IMR-90 (cell line): ENCODE measurements at regions not wholly inside any gene's neighbourhood (a gene's known extent, or its start where the extent isn't known, plus 50 kb on each side); places are given as distances from the start of the nearest gene placed in this dataset.

Source experiments
- ATAC-seq: fragments of 200-7000 bp; cut with Tn5 transposase; 2 replicates; pipeline ENCODE4 v1.9.1; 2020; ENCODE audit warnings: low read depth, mild to moderate bottlenecking, moderate library complexity
- BruUV-seq: library from RNA; stranded (reverse); fragments of 400-500 nt; replicated peaks from 2 replicates; lab custom pipeline; 2021; lab: Mats Ljungman, UMichigan
- CTCF ChIA-PET: fragments of 300-600 bp; formaldehyde crosslinking; extraction: SDS; loops from one replicate; lab custom pipeline; 2021; ENCODE audit warnings: antibody characterized with exemption; lab: Yijun Ruan, JAX
- POLR2A ChIA-PET: fragments of 300-600 bp; sonication (Branson Sonifier 250); formaldehyde crosslinking; loops from one replicate; lab custom pipeline; 2022; ENCODE audit warnings: antibody characterized with exemption; ENCODE audit not compliant: unreplicated experiment; lab: Charles Lee
- DNase-seq: peaks from one replicate; pipeline ENCODE4 v3.0.0; 2013
- H2AFZ ChIP-seq: replicated peaks from 2 replicates; pipeline ENCODE3; 2013; ENCODE audit warnings: low read length, mild to moderate bottlenecking; ENCODE audit not compliant: poor library complexity
- H2AK5ac ChIP-seq: 2 replicates; pipeline ENCODE4 v1.6.1; 2013; ENCODE audit warnings: low read depth, low read length, inconsistent platforms
- H2AK9ac ChIP-seq: replicated peaks from 2 replicates; pipeline ENCODE3; 2013; ENCODE audit warnings: mild to moderate bottlenecking, low read depth, low read length, moderate library complexity; ENCODE audit not compliant: poor library complexity
- H2BK120ac ChIP-seq: 2 replicates; pipeline ENCODE4 v1.6.1; 2013; ENCODE audit warnings: low read depth, low read length, inconsistent platforms
- H2BK15ac ChIP-seq: 3 replicates; pipeline ENCODE4 v1.6.1; 2013; ENCODE audit warnings: low read depth, low read length, inconsistent platforms
- H2BK20ac ChIP-seq: 2 replicates; pipeline ENCODE4 v1.6.1; 2013; ENCODE audit warnings: low read depth, mild to moderate bottlenecking, inconsistent platforms, low read length, moderate library complexity
- H2BK5ac ChIP-seq: 2 replicates; pipeline ENCODE4 v1.6.1; 2013; ENCODE audit warnings: mild to moderate bottlenecking, low read depth, low read length, inconsistent platforms; ENCODE audit not compliant: poor library complexity, severe bottlenecking
- H3K14ac ChIP-seq: replicated peaks from 2 replicates; pipeline ENCODE4 v1.6.1; 2013; ENCODE audit warnings: low read depth, low read length, inconsistent platforms
- H3K18ac ChIP-seq: 2 replicates; pipeline ENCODE4 v1.6.1; 2013; ENCODE audit warnings: low read depth, low read length, control low read depth
- H3K23ac ChIP-seq: 2 replicates; pipeline ENCODE4 v1.6.1; 2013; ENCODE audit warnings: low read depth, low read length, inconsistent platforms
- H3K27ac ChIP-seq: 2 replicates; pipeline ENCODE4 v1.5.1; 2013; ENCODE audit warnings: mild to moderate bottlenecking, control low read depth, low read length; ENCODE audit not compliant: insufficient read depth
- H3K27me3 ChIP-seq: 2 replicates; pipeline ENCODE4 v1.6.1; 2013; ENCODE audit warnings: low read length; ENCODE audit not compliant: control insufficient read depth, insufficient read depth
- H3K36me3 ChIP-seq: 2 replicates; pipeline ENCODE4 v1.6.1; 2013; ENCODE audit warnings: low read length, mixed read lengths; ENCODE audit not compliant: control insufficient read depth, insufficient read depth
- H3K4ac ChIP-seq: 2 replicates; pipeline ENCODE4 v1.6.1; 2013; ENCODE audit warnings: low read depth, low read length, inconsistent platforms
- H3K4me1 ChIP-seq: 2 replicates; pipeline ENCODE4 v1.6.1; 2013; ENCODE audit warnings: low read length, mixed read lengths; ENCODE audit not compliant: control insufficient read depth, insufficient read depth
- H3K4me2 ChIP-seq: 2 replicates; pipeline ENCODE4 v1.6.1; 2013; ENCODE audit warnings: low read depth, mild to moderate bottlenecking, control low read depth, low read length, moderate library complexity
- H3K4me3 ChIP-seq: 2 replicates; pipeline ENCODE4 v1.5.1; 2013; ENCODE audit warnings: low read depth, mild to moderate bottlenecking, control low read depth, low read length, moderate library complexity; ENCODE audit not compliant: insufficient read depth
- H3K56ac ChIP-seq: 2 replicates; pipeline ENCODE4 v1.6.1; 2013; ENCODE audit warnings: low read length, inconsistent platforms; ENCODE audit not compliant: insufficient read depth; ENCODE audit errors: extremely low read depth
- H3K79me1 ChIP-seq, 2 experiments: 2 replicates each; pipeline ENCODE4 v1.6.1; 2013; ENCODE audit warnings: low read length in 2 of 2, inconsistent platforms in 1 of 2, low read depth in 1 of 2
- H3K9ac ChIP-seq: 2 replicates; pipeline ENCODE4 v1.6.1; 2013; ENCODE audit warnings: low read depth, low read length, control low read depth
- H3K9me1 ChIP-seq: 2 replicates; pipeline ENCODE4 v1.6.1; 2013; ENCODE audit warnings: low read length, inconsistent platforms; ENCODE audit not compliant: insufficient read depth
- H3K9me3 ChIP-seq: 2 replicates; pipeline ENCODE4 v1.6.1; 2013; ENCODE audit warnings: low read length; ENCODE audit not compliant: control insufficient read depth, insufficient read depth
- H4K20me1 ChIP-seq: 2 replicates; pipeline ENCODE4 v1.6.1; 2013; ENCODE audit warnings: low read length, inconsistent platforms; ENCODE audit not compliant: insufficient read depth
- H4K5ac ChIP-seq: 2 replicates; pipeline ENCODE4 v1.6.1; 2013; ENCODE audit warnings: mild to moderate bottlenecking, low read depth, low read length, control low read depth
- H4K8ac ChIP-seq, 2 experiments: 2 replicates each; pipeline ENCODE4 v1.6.1; 2013; ENCODE audit warnings: low read depth in 2 of 2, low read length in 2 of 2, control low read depth in 1 of 2, inconsistent platforms in 1 of 2
- H4K91ac ChIP-seq: 2 replicates; pipeline ENCODE4 v1.6.1; 2013; ENCODE audit warnings: low read depth, low read length, inconsistent platforms; ENCODE audit not compliant: insufficient read depth
- CEBPB ChIP-seq: IDR thresholded peaks from 2 replicates; pipeline ENCODE4 v1.6.1; 2012; ENCODE audit warnings: low read depth, low read length, improper control_type of control experiment
- FOS ChIP-seq: fragments of 150-350 bp; IDR thresholded peaks from 2 replicates; pipeline ENCODE4 v1.6.1; 2016; ENCODE audit warnings: low read depth, low read length
- MAZ ChIP-seq: IDR thresholded peaks from 2 replicates; pipeline ENCODE4 v1.6.1; 2012; ENCODE audit warnings: low read depth, mild to moderate bottlenecking, low read length, improper control_type of control experiment, moderate library complexity, borderline replicate concordance
- MXI1 ChIP-seq: IDR thresholded peaks from 2 replicates; pipeline ENCODE4 v1.6.1; 2012; ENCODE audit warnings: low read depth, mild to moderate bottlenecking, low read length, moderate library complexity, borderline replicate concordance
- POLR2A ChIP-seq: IDR thresholded peaks from 2 replicates; pipeline ENCODE4 v1.6.1; 2012; ENCODE audit warnings: mild to moderate bottlenecking, low read depth, low read length
- RCOR1 ChIP-seq: IDR thresholded peaks from 2 replicates; pipeline ENCODE4 v1.6.1; 2012; ENCODE audit warnings: mild to moderate bottlenecking, low read length, improper control_type of control experiment; ENCODE audit not compliant: insufficient replicate concordance
- WGBS, 2 experiments: methylation state at CpG; one replicate each; pipeline versions ENCODE4 v1.1.5 to v1.1.7; 2013; ENCODE audit warnings: missing lambda C conversion rate in 2 of 2; ENCODE audit not compliant: insufficient read length in 1 of 2; ENCODE audit errors: extremely low coverage in 2 of 2; 5-methylcytosine and 5-hydroxymethylcytosine counted together
- dilution Hi-C: fragments of 300-500 bp; cut with HindIII; formaldehyde crosslinking; loops from one replicate; pipeline ENCODE4 v1.14.3; 2018; ENCODE audit warnings: low sequenced_read_pairs; ENCODE audit not compliant: unreplicated experiment
- in situ Hi-C: fragments of 300-500 bp; cut with MboI; formaldehyde crosslinking; loops from 3 replicates; pipeline ENCODE4 v1.14.3; 2019; ENCODE audit warnings: low sequenced_read_pairs, inconsistent platforms, mixed read lengths
- intact Hi-C: fragments of 100-400 bp; cut with micrococcal nuclease; formaldehyde crosslinking; loops from 2 replicates; pipeline ENCODE4 v1.10.0; 2022
- TF ChIP-seq, protein P1 (sequence below): fragments of 150-350 bp; IDR thresholded peaks from 2 replicates; pipeline ENCODE4 v1.6.1; 2017; ENCODE audit warnings: mild to moderate bottlenecking, antibody characterized with exemption, low read length, low read depth

- no peak overlapping the region for H3K27ac ChIP-seq
- H2BK20ac ChIP-seq, result no peak overlapping the region
- H3K56ac ChIP-seq, result no peak overlapping the region
- H3K9me1 ChIP-seq, result no peaks in the 10 kb centered on the region
- H4K8ac ChIP-seq, result no peak overlapping the region
- H3K23ac ChIP-seq, result no peak overlapping the region
- no peaks in the 10 kb centered on the region for H3K4me1 ChIP-seq
- H2BK120ac ChIP-seq, result no peak overlapping the region
- no peak overlapping the region for H3K4me2 ChIP-seq
- in situ Hi-C loops (no loop called here), intact Hi-C loops (no loop called here), dilution Hi-C loops (no loop called here)
- no peak overlapping the region for H2AK5ac ChIP-seq
- no peak overlapping the region for H3K18ac ChIP-seq
- no peak overlapping the region for H3K9ac ChIP-seq
- H4K5ac ChIP-seq, result no peak overlapping the region
- POLR2A ChIA-PET, result no interaction called here
- no TSS peak for BruUV-seq
- WGBS, 2 experiments, result no CpG with 5 or more reads among the region's 4 CpGs
- H3K4me3 ChIP-seq, result no peak overlapping the region
- no peak overlapping the region for H3K4ac ChIP-seq
- TF ChIP-seq MXI1 (no peak), POLR2A (no peak), CEBPB (no peak), RCOR1 (no peak), MAZ (no peak), FOS (no peak)
- TF ChIP-seq, protein P1, sequence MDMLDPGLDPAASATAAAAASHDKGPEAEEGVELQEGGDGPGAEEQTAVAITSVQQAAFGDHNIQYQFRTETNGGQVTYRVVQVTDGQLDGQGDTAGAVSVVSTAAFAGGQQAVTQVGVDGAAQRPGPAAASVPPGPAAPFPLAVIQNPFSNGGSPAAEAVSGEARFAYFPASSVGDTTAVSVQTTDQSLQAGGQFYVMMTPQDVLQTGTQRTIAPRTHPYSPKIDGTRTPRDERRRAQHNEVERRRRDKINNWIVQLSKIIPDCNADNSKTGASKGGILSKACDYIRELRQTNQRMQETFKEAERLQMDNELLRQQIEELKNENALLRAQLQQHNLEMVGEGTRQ, result no peak
- H3K9me3 ChIP-seq, result no peaks in the 10 kb centered on the region
- ATAC-seq (no peak), DNase-seq (no peak)
- H3K79me1 ChIP-seq, result no peaks in the 10 kb centered on the region
- no peaks in the 10 kb centered on the region for H4K20me1 ChIP-seq
- H2AFZ ChIP-seq, result no peak overlapping the region
- H3K36me3 ChIP-seq, result no peaks in the 10 kb centered on the region
- no peak overlapping the region for H2AK9ac ChIP-seq
- CTCF ChIA-PET, result no interaction called here
- no peak overlapping the region for H4K91ac ChIP-seq
- no peak overlapping the region for H3K14ac ChIP-seq
- no peaks in the 10 kb centered on the region for H3K27me3 ChIP-seq
- H2BK15ac ChIP-seq, result no peak overlapping the region
- H2BK5ac ChIP-seq, result no peak overlapping the region
Observed at GRCh38 chr1:81068726-81069125, 732.0 kb upstream of the ADGRL2 start.
